WTC11 (cell line): ENCODE measurements at regions not wholly inside any gene's neighbourhood (a gene's known extent, or its start where the extent isn't known, plus 50 kb on each side); places are given as distances from the start of the nearest gene placed in this dataset.

Experiments
- ATAC-seq: fragments of 200-7000 bp; cut with Tn5 transposase; 2 replicates; pipeline ENCODE4 v1.10.0; 2021; ENCODE audit warnings: mild to moderate bottlenecking, moderate library complexity
- CTCF ChIA-PET: fragments of 300-600 bp; sonication (Branson Sonifier 250); formaldehyde crosslinking; loops from one replicate; lab custom pipeline; 2021; ENCODE audit warnings: antibody characterized with exemption; lab: Charles Lee
- POLR2A ChIA-PET: fragments of 350-600 bp; sonication (Branson Sonifier 250); formaldehyde crosslinking; loops from one replicate; lab custom pipeline; 2021; ENCODE audit warnings: antibody characterized with exemption; lab: Charles Lee
- DNase-seq: peaks from one replicate; pipeline ENCODE4 v3.0.0; 2021; ENCODE audit warnings: low spot score
- H3K27ac Mint-ChIP-seq: 2 replicates; pipeline ENCODE4 v1.8.0; 2021; ENCODE audit warnings: mixed read lengths
- H3K27me3 Mint-ChIP-seq: 2 replicates; pipeline ENCODE4 v1.8.0; 2021; ENCODE audit warnings: low read depth, mild to moderate bottlenecking, moderate library complexity, mixed read lengths
- H3K36me3 Mint-ChIP-seq: 2 replicates; pipeline ENCODE4 v1.8.0; 2021; ENCODE audit warnings: mixed read lengths
- H3K4me1 Mint-ChIP-seq: 2 replicates; pipeline ENCODE4 v1.8.0; 2022; ENCODE audit warnings: mixed read lengths
- H3K4me3 Mint-ChIP-seq: 2 replicates; pipeline ENCODE4 v1.8.0; 2021; ENCODE audit warnings: mild to moderate bottlenecking, moderate library complexity, mixed read lengths
- H3K9me3 Mint-ChIP-seq: 2 replicates; pipeline ENCODE4 v1.8.0; 2021; ENCODE audit warnings: mixed read lengths
- AR ChIP-seq: fragments of 250-450 bp; sonication (Bioruptor Pico); IDR thresholded peaks from 2 replicates; pipeline ENCODE4 v1.9.0; 2021; ENCODE audit warnings: mild to moderate bottlenecking
- CTCF ChIP-seq: fragments of 200-600 bp; IDR thresholded peaks from 2 replicates; pipeline ENCODE4 v1.8.0; 2022; ENCODE audit warnings: antibody characterized with exemption
- E2F1 ChIP-seq: sonication (generic); formaldehyde crosslinking; IDR thresholded peaks from 2 replicates; pipeline ENCODE4 v1.8.0; 2022; ENCODE audit warnings: mild to moderate bottlenecking, missing genetic modification reagents
- NR2C2 ChIP-seq: sonication (generic); formaldehyde crosslinking; IDR thresholded peaks from 2 replicates; pipeline ENCODE4 v1.8.0; 2022; ENCODE audit warnings: mild to moderate bottlenecking, missing genetic modification reagents
- RORB ChIP-seq: fragments of 250-450 bp; sonication (Bioruptor Pico); IDR thresholded peaks from 2 replicates; pipeline ENCODE4 v1.9.0; 2021; ENCODE audit warnings: mild to moderate bottlenecking
- ZBTB21 ChIP-seq: sonication (generic); formaldehyde crosslinking; IDR thresholded peaks from 2 replicates; pipeline ENCODE4 v1.8.1; 2023; ENCODE audit warnings: mild to moderate bottlenecking, missing genetic modification reagents, borderline replicate concordance
- ZNF317 ChIP-seq: sonication (generic); formaldehyde crosslinking; IDR thresholded peaks from 2 replicates; pipeline ENCODE4 v1.8.1; 2023; ENCODE audit warnings: low read depth, mild to moderate bottlenecking, moderate library complexity, missing genetic modification reagents, borderline replicate concordance
- ZNF416 ChIP-seq: fragments of 250-450 bp; sonication (Bioruptor Pico); IDR thresholded peaks from 2 replicates; pipeline ENCODE4 v1.9.0; 2021; ENCODE audit warnings: mild to moderate bottlenecking, inconsistent platforms
- ZNF423 ChIP-seq: fragments of 250-450 bp; sonication (Bioruptor Pico); IDR thresholded peaks from 2 replicates; pipeline ENCODE4 v2.1.2; 2022; ENCODE audit warnings: mild to moderate bottlenecking, moderate library complexity
- ZNF425 ChIP-seq: fragments of 250-450 bp; sonication (Bioruptor Pico); conservative IDR thresholded peaks from 2 replicates; pipeline ENCODE4 v1.9.0; 2021; ENCODE audit warnings: mild to moderate bottlenecking
- ZNF512 ChIP-seq: sonication (generic); formaldehyde crosslinking; IDR thresholded peaks from 2 replicates; pipeline ENCODE4 v1.8.1; 2022; ENCODE audit warnings: missing genetic modification reagents, borderline replicate concordance
- ZNF532 ChIP-seq: fragments of 250-450 bp; sonication (Bioruptor Pico); IDR thresholded peaks from 2 replicates; pipeline ENCODE4 v1.9.0; 2021; ENCODE audit warnings: mild to moderate bottlenecking, borderline replicate concordance

GRCh38 chr3:54064486-54064885 is 57.9 kb upstream of the CACNA2D3 start (continued):
- TF ChIP-seq CTCF (no peak), ZNF416 (CRISPR knock-in tag) (no peak), E2F1 (CRISPR knock-in tag) (no peak), NR2C2 (CRISPR knock-in tag) (no peak), ZBTB21 (CRISPR knock-in tag) (no peak)
- TF ChIP-seq, all 79 proteins: peak for 0

- DNase-seq, result no peak
- no peak overlapping the region for H3K27ac Mint-ChIP-seq
- 0 out of 2 replicates have a peak, but pooled peaks cover 4% of the 10 kb centered on the region for H3K4me1 Mint-ChIP-seq
- no peaks in the 10 kb centered on the region for H3K9me3 Mint-ChIP-seq
- no peak for ATAC-seq
- no peak overlapping the region for H3K4me3 Mint-ChIP-seq
- no peaks in the 10 kb centered on the region for H3K36me3 Mint-ChIP-seq
- ChIA-PET CTCF (no interaction called here), POLR2A (no interaction called here)
- no peaks in the 10 kb centered on the region; the same call in none of the 2 replicates for H3K27me3 Mint-ChIP-seq
- TF ChIP-seq ZNF512 (no peak), RORB (no peak), ZNF423 (no peak), ZNF425 (no peak), ZNF532 (no peak), AR (CRISPR knock-in tag) (no peak), ZNF317 (no peak)
Observed at GRCh38 chr3:54062546-54062945, 59.8 kb upstream of the CACNA2D3 start.
